ENCODE measurements at regions not wholly inside any gene's neighbourhood (a gene's known extent, or its start where the extent isn't known, plus 50 kb on each side); places are given as distances from the start of the nearest gene placed in this dataset.

DNA sequence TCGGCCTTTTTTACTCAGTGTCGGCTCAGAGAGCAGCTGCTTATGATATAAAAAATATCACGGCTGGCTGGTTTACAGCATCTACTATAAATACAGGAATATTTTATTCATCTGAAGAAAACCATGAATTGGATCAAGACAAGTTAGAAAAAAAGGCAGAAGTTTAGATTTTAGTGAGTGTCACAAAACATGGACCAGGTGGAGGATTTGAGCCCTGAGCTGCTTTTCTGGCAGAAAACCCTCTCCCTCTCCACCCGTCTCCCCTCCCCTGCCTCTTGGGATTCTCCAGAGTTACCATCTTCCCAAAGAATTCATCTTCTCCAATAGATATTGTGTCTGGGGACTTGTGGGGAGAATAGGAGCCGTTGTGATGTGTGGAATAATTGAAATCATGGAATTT lies 142.8 kb upstream of the RAI2 start:
- no peak overlapping the region for H3K27ac Mint-ChIP-seq
- H3K14ac ChIP-seq (ENCODE audit: insufficient read depth, low read length) = no peak overlapping the region
- H4K5ac ChIP-seq (ENCODE audit: insufficient read length, low read depth, low read length) = no peak overlapping the region
- H3K23ac ChIP-seq (ENCODE audit: insufficient read length, low read depth, low read length) = no peak overlapping the region
- no peak overlapping the region for H3K56ac ChIP-seq (ENCODE audit: insufficient read length, low read depth, low read length)
- peaks cover 37% of the 10 kb centered on the region for H3K9me3 ChIP-seq (ENCODE audit: control insufficient read depth, low read depth, low read length)
- no peak overlapping the region for H4K8ac ChIP-seq (replicated peaks; ENCODE audit: insufficient read length, low read depth, low read length)
- H2BK20ac ChIP-seq (ENCODE audit: low read depth, low read length, poor library complexity, severe bottlenecking) = no peak overlapping the region
- H3K9ac ChIP-seq (ENCODE audit: extremely low read depth, insufficient read length, low read length) = no peak overlapping the region
- no peak for TF ChIP-seq CTCF (conservative IDR thresholded peaks at IDR 0.05)
- H2BK120ac ChIP-seq (ENCODE audit: low read depth, low read length, poor library complexity, severe bottlenecking) = no peak overlapping the region
- no peak overlapping the region for H3K4me2 ChIP-seq (ENCODE audit: insufficient read depth, insufficient read length, low read length)
- no peak overlapping the region for H3K4ac ChIP-seq (ENCODE audit: low read depth, low read length)
- WGBS (ENCODE audit: extremely low coverage, insufficient read length, low lambda C conversion rate) = no CpG with 5 or more reads among the region's 5 CpGs
- H2AFZ ChIP-seq (ENCODE audit: low read length) = no peak overlapping the region
- H3K4me1 Mint-ChIP-seq = peaks cover 3 to 4% of the 10 kb centered on the region in 2 experiments; a peak in 2 of 4 replicates
- peaks cover 0 to 3% (median 3%) of the 10 kb centered on the region in 3 experiments; a peak in 3 of 7 replicates for H3K36me3 Mint-ChIP-seq (ENCODE audit: insufficient read depth in 1 of 3, low read depth in 3 of 3)
- no peak for DNase-seq
- H3T11ph ChIP-seq (ENCODE audit: low read length) = no peak overlapping the region
- H4K20me1 ChIP-seq (ENCODE audit: control insufficient read depth, insufficient read depth, insufficient read length) = no peaks in the 10 kb centered on the region
- H4K91ac ChIP-seq (ENCODE audit: insufficient read length, low read depth, low read length) = no peak overlapping the region
- H3K27ac ChIP-seq (ENCODE audit: insufficient read length, low read depth, low read length) = no peak overlapping the region
- H3K27me3 ChIP-seq (ENCODE audit: insufficient read depth, low read length) = no peaks in the 10 kb centered on the region
- H3K4me1 ChIP-seq (ENCODE audit: insufficient read depth, low read length) = no peaks in the 10 kb centered on the region
- H2BK15ac ChIP-seq (ENCODE audit: low read depth, low read length) = no peak overlapping the region
- no peaks in the 10 kb centered on the region; the same call in 1 of the 2 replicates for H3K27me3 Mint-ChIP-seq (ENCODE audit: low read depth)
- no peak overlapping the region for H2BK5ac ChIP-seq (ENCODE audit: insufficient read length, low read length)
- H3K23me2 ChIP-seq (ENCODE audit: insufficient read length, low read depth, low read length, poor library complexity, severe bottlenecking) = no peaks in the 10 kb centered on the region
- no peaks in the 10 kb centered on the region for H3K79me1 ChIP-seq (ENCODE audit: insufficient read depth, low read depth, low read length, poor library complexity, severe bottlenecking)
- no peak overlapping the region for H2AK5ac ChIP-seq (ENCODE audit: insufficient read length, low read length)
- H3K18ac ChIP-seq (ENCODE audit: insufficient read length, low read depth, low read length) = no peak overlapping the region
- H3K4me3 Mint-ChIP-seq = no peak overlapping the region
- no peaks in the 10 kb centered on the region for H3K79me2 ChIP-seq (ENCODE audit: insufficient read depth, low read length)
- H3K9me3 Mint-ChIP-seq = peaks cover 49 to 58% of the 10 kb centered on the region in 2 experiments
- H2BK12ac ChIP-seq (ENCODE audit: insufficient read length, low read depth, low read length) = no peak overlapping the region
